HG02870 (cell line): ENCODE measurements at regions not wholly inside any gene's neighbourhood (a gene's known extent, or its start where the extent isn't known, plus 50 kb on each side); places are given as distances from the start of the nearest gene placed in this dataset.
"Not testable (repeated sequence)": the region's sequence is repeated elsewhere in the genome, so short reads cannot be mapped to it uniquely, and the experiment has no call there.

Source experiments
- ATAC-seq: cut with Tn5 transposase; IDR thresholded peaks from one replicate; pipeline ENCODE4 v1.9.1; 2021; ENCODE audit warnings: mild to moderate bottlenecking, moderate library complexity; ENCODE audit not compliant: unreplicated experiment

- no peak for ATAC-seq
Measured at GRCh38 chr16:76800196-76800595, 390.8 kb upstream of the MON1B start.

- ATAC-seq = no peak
Measured at GRCh38 chr16:76801357-76801756, 389.6 kb upstream of the MON1B start.

GRCh38 chr16:76816475-76816874 is 374.5 kb upstream of the MON1B start:
- no peak for ATAC-seq

DNA sequence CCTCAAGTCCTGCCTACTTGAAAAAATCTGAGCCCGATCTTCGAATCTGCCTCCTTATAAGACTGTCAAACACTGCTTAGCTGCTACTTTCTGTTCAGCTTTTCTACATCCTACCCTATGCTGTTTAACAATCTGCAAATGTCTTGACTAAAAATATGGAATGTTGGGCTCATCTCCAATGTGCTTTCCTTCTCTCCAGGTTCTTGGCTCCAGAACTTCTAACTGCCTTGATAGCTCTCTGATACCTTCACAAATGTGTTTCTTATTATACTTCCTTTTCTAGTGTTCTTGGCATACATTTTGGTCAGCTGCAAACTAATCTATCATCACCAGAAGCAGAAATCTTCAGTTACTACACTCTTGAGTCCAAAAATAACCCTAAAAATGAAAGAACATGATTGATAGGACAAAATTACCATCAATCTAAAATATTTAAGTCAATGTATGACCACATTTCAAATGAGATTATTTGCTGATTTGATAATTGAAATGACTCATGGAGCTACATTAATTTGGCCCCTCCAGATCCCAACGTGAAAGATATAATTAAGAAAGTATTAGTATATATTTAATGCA is 372.3 kb upstream of the MON1B start:
- ATAC-seq = no peak

GRCh38 chr16:76819226-76819916 is 371.6 kb upstream of the MON1B start:
- no peak for ATAC-seq

- ATAC-seq = no peak
Measured at GRCh38 chr16:76824221-76824620, 366.8 kb upstream of the MON1B start.

GRCh38 chr16:76824791-76825190 is 366.2 kb upstream of the MON1B start:
- no peak for ATAC-seq

DNA sequence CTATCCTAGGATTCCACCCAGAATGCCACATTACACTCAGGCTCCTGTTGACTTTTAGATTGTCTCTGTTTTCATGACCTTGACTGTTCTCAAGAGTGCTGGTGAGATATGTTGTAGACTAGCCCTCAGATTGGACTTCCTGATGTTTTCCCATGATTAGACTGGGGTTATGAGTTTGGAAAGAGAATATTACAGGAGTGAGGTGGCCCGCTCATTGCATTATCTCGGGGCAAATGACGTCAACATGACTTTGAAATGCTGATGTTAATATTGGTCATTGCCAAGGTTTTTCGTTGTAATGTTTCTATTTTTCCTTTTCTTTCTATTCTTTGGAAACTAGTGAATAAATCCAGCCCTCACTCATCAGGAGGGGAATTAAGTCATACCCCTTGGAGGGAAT is 355.7 kb upstream of the MON1B start:
- no peak for ATAC-seq

- no peak for ATAC-seq
Measured at GRCh38 chr16:76835779-76836300, 355.1 kb upstream of the MON1B start.

- no peak for ATAC-seq
Measured at GRCh38 chr16:76837872-76838271, 353.1 kb upstream of the MON1B start.

DNA sequence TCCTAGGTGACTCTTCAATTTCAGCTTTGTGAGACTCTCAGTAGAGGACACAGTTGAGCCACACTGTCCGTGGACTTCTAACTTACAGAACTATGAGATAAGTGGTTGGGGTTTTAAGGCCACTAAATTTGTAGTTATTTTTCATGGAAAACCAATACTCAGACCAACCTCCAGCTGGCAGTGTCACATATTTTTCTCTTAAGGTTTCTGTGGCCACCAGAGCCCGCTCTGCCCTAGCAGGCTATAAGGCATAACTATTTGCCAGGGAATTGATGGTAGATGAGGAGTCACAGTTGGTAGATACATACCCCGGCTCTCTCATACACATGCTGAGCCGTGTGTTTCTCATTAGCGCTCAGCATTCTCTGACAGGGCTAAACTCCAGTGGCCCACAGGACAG is 336.8 kb upstream of the MON1B start:
- ATAC-seq = no peak

DNA sequence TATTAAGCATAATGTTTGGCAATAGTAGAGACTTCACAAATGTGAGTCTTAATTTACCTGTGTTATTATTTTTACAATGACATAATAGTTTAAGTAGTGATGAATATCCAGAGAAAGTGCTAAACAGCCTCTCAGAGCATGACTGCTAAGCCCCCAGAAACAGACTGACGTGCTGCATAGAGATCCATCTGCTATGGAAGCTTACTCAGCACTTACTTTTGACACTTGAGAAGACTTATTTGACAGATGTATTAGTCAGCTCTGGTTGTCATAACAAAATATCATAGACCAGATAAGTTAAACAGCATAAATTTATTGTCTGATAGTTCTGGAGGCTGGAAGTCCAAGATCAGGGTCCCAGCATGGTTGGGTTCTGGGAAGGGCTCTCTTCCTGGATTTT is 334.9 kb upstream of the MON1B start:
- no peak for ATAC-seq

DNA sequence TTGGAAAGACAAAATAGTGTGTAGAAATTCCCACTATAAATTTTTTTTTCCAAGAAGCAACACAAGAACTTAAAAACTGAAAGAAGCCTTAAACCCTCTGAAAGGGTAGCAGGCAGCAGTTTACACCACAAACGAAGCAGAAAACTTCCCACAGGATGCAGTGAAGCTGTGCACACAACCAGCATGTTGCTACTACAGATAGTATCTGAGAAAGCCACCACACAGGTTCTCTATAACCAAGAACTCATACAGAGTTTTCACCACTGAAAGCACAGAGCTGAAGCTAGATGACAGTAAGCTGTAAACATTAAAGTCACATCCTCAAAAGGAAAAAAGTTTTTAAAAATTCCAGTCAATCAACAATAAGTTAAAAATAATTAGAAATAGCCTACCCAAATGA is 333.6 kb upstream of the MON1B start:
- ATAC-seq = no peak

- ATAC-seq = no peak
Measured at GRCh38 chr16:76862901-76863300, 328.1 kb upstream of the MON1B start.

DNA sequence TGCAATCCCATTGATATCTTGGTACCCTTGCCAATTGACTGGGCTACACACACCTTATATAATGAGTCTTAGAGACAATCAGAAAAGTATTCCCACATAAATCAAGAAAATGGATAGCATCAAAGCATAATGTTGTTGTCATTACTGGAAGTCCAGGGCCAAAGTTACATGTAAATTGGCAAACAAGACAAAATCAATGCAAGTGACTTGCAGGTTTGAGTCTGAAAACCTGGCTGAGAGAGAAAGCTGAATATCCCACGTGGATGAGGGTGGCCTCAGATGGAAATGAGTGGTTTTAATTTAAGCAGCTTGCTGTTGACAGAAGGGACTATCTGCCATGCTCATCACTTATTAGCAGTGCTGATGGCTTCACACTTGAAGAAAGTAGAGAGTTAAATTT is 324.0 kb upstream of the MON1B start:
- no peak for ATAC-seq

GRCh38 chr16:76875898-76876297 is 315.1 kb upstream of the MON1B start:
- no peak for ATAC-seq

DNA sequence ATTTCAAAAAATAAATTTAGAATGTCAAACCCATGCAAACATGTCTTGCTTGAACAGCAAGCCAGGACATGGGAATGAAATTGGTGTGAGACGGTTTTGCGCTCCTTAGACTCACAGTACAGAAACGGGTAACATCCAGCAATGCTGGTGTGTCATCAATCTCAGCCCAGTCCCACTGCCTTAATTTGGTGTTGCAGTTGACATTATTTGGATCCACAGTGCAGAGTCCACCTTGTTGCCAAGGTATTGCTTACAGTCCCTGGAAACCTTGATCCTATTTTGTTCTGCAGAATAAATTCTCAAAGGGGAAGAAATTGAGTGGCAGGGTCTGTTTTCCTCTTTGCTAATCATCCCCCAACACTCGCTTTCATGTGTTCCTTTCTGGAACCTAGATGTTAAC is 311.6 kb upstream of the MON1B start:
- no peak for ATAC-seq

GRCh38 chr16:76880523-76880922 is 310.5 kb upstream of the MON1B start:
- not testable (repeated sequence) for ATAC-seq

- no peak for ATAC-seq
Measured at GRCh38 chr16:76882105-76882504, 308.9 kb upstream of the MON1B start.

DNA sequence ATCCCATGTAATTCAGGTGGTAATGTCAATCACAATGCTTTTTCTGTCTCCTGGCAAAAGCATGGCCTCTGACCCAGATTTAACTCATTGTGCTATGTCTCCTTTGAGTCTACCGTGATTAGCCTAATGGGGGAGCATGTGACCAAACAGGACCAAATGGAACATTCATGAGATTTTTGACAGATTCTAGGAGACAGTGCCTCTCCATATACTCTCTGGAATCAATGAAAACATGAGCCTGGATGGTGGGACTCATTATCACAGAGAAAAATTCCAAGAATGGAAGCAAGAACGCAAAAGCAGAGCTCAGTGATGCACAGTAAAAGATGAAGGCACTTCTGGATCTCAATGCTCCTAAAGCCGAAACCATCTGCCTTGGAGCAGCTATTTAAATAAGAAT is 307.9 kb upstream of the MON1B start:
- ATAC-seq = no peak

GRCh38 chr16:76885776-76886537 is 305.0 kb upstream of the MON1B start:
- ATAC-seq = no peak

DNA sequence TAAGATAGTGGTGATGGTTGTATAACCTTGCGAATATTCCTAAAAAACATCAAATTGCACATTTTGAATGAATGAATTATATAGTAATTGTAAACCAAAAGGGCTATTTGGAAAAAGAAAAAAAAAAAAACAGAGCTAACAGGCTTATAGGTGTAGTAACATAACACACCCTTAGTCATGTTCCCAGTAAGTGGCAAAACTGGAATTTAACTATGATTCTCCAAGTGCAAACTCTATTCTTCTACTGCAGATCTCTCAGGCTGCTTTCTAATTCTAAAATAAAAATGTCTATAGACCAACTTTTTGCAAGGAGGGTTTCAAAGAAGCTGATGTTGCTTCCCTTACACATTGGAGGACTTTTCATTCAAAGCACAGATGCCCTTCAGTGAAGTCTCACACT is 293.2 kb upstream of the MON1B start:
- no peak for ATAC-seq
